Hematopoietic multipotent progenitor cell treated with erythropoietin and hydrocortisone succinate and interleukin-3 and kit ligand, for 17 days (in vitro differentiated cells): ENCODE measurements at regions not wholly inside any gene's neighbourhood (a gene's known extent, or its start where the extent isn't known, plus 50 kb on each side); places are given as distances from the start of the nearest gene placed in this dataset.
"Not testable (repeated sequence)": the region's sequence is repeated elsewhere in the genome, so short reads cannot be mapped to it uniquely, and the experiment has no call there.

Experiments
- DNase-seq: peaks from one replicate; pipeline ENCODE4 v3.0.0-alpha.2; 2015; ENCODE audit warnings: low spot score

DNA sequence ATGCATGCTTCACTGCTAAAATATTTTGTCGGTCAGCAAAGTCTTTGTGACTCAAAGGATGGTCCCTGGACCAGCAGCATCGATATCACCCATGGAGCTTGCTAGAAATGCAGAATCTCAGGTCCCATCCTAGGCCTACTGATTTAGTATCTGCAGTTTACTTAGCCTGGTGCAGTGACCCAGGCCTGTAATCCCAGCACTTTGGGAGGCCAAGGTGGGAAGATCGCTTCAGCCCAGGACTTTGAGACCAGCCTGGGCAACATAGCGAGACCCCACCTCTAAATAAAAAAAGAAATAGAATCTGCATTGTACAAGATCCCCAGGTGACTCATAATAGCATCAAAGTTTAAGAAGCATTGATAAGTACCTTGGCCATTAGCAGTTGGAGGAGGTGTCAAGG, 248.7 kb downstream of the CD83 start:
- DNase-seq, result no peak

DNA sequence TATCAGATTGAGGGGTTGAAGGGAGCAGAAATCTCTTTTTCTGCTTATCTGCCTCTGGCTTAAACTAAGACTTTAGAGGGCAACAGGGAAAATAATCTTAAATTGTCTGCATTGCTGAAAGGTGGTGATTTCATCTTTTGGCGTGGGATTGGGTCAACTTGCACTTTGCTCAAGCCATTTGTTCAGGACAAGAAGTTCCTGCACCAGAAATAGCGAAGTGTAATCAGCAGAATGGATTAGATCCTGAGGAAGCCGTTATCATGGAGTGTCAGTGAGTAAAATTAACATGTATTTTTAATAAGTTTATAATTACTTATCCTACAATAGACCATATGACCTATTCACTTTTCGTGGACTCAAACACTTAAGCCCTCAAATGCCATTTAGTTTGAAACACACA, 249.3 kb downstream of the CD83 start:
- no peak for DNase-seq

DNA sequence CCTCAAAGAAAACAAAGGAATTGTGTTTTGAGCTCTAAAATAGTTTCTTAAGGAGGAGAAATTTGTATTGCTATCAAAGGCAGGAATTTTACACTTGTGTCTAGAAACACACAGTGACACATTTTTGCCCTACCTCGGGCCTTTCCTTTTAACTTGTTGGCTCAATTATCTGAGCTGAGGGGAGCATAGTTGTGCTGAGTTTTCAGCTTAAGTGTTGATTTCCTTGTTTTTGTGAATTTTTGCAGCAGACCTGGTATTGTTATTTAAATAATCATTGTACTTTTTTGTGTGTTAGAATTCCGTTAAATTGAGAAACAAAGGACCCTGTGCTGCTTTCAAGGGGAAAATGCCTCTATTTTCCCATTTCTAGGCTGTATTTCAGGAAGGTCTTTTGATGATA, 249.7 kb downstream of the CD83 start:
- DNase-seq, result no peak

DNA sequence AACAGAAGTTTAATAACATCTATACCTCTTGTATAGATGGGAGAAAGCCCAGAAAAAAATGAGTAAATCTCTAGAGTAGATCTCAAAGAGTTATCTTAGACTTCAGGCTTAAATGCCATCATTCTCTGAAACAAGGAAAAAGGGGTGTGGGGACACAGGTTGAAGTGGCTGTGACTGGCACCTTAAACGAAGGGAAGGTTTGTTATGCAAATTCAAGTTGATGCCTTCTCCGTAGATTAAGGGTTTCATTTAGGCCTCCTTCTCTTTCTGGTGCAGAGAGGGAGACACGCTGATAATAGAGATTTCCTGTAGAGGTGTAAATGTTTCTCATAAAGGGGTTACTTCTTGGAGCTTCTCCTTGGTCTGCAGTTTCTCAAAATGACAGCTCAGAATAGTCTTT, 252.1 kb downstream of the CD83 start:
- DNase-seq, result no peak

DNA sequence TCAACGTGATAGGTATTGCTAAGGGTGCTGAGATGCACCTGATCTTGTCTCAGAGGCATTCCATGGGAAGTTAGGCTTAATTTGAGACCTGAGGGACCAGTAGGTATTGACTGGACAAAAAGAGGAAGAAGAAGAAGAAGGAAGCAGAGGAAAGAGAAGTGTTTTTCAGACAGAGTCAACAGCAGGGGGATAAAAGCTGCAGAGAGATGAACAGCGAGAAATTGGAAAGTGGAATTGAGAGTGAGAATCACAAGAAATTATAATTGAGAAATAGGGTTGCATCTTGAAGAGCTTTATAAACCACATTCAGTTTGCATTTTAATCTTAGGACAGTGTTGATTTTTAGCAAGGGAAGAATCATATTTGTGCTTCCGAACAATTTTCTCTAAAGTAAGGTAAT, 254.0 kb downstream of the CD83 start:
- DNase-seq, result no peak

DNA sequence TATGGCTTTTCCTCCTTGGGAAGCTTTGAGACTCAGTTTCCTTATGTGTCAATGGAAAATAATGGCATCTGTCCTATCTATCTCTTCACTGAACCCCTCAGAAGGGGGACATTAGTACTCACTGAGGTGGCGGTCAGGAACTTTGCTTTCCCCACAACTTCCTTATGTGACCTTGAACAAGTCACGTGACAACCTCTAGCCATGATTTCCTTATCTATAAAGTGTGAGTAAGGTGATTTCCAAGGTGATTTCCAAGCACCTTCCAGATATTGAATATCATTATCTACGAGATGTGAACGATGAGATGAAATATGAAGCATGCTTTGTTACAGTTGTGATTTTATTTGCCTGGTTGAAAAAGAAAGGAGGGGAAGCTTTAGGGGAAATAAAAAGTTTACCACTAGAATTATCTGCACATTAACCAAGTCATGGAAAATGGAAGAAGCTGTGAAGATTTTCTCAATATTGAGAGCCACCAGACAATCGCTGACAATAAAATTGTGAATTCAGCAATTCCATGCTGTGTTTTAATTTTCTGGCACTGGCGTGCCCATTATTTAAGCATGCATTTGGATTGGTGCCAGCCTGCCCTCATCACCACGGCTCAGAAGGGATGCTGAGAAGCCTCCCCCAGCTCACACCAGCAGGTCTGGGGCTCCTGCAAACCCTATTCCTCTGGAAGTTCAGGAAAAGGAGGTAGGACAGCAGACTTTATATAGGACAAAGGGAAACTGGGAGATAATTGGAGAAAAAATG, 255.3 kb downstream of the CD83 start:
- no peak for DNase-seq

DNA sequence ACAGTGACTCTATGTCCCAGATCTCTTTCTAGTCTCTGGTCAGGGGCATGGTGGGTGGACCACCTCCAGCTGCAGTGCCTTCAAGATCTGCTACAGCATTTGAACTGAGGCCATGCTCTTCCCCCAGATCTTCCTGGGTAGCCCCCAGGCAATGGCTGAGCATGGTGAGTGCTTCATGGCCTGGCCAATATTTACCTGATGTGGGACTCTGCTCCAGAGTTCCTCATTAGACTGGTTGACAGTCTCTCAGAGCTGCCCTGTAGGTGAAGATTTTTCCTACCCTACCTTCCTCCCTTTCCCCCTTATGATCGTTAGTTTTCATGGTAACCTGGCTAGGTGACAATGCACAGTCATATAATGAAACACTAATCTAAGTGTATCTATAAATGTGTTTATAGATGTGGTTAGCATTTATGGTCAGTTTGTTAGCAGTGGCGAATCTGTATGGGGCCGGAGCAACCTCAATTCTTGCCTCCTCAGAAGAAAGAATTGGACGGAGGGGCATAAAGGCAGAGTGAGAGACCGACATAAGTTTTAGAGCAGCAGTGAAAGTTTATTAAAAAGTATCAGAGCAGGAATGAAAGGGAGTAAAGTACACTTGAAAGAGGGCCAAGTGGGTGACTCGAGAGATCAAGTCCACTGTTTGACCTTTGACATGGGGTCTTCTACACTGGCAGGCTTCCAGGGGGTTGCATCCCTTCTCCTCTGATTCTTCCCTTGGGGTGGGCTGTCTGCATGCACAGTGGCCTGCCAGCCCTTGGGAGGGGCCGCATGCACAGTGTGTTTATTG, 256.3 kb downstream of the CD83 start:
- DNase-seq, result no peak

DNA sequence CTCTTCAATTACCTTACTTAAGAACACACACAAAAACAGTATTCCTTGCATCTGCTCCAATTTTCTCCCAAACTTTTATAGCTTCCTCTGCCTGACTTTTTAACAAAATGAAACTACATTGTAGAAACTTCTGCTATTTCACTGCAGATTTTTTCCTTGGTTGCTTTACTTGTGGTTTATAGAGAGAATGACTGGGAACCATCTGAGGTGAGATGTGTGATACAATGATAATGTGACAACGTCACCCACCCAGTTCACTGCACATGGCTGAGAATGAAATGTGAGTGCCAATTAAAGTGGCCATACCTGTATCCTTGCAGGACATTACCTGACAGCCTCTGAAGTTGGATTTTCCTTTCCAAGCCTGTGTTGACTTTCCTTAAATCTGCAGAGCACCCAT, 258.4 kb downstream of the CD83 start:
- no peak for DNase-seq

DNA sequence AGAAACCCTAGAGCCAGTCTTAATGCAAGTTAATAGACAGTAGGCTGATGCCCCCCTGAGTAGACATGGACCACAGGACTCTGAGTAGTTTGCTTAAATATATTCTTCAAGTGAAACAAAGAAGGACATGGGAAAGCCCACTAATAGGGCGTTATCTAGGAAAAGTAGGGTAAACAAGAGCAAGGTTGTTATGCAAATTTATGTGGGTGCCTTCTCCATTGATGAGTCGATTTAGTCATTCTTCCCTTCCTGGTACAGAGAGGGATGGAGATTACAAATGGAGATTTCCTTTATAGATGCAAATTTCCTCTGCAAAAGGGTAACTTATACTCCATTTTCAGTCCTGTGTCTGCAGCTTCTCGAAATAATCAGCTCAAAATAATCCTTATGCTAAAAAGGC, 262.0 kb downstream of the CD83 start:
- DNase-seq, result no peak

DNA sequence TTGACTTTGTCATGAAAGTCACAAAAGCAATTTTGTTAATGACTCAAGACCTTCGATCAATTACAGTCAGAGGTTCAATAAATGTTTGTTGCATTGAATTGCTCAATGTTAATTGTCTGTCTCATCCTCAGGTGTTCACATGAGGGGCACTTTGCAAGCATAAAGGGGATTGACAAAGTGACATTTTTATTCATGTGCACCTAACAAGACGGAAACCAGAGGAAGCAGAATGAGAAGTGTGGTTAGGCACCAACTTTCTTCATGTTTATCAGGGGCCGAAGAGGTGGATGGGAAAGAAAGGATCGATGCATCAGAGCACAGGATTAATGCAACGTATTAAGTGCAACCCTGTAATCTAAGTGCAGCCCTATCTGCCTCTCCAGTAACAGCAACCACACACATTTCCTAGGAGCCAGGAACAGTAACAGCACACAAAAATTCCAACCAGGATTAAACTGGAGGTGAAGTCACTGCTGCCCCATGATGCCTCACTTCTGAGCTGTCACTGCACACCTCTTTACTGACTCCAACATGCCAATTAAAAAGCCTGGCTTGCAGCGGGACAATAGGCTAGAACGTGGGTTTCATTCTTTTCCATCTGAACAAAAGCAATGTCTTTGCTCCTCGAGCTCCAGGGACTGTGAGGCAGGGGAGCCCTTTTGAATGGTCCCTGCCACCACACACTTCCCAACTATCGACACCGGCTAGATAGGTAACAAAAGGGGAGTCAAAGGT, 262.7 kb downstream of the CD83 start:
- DNase-seq, result no peak

DNA sequence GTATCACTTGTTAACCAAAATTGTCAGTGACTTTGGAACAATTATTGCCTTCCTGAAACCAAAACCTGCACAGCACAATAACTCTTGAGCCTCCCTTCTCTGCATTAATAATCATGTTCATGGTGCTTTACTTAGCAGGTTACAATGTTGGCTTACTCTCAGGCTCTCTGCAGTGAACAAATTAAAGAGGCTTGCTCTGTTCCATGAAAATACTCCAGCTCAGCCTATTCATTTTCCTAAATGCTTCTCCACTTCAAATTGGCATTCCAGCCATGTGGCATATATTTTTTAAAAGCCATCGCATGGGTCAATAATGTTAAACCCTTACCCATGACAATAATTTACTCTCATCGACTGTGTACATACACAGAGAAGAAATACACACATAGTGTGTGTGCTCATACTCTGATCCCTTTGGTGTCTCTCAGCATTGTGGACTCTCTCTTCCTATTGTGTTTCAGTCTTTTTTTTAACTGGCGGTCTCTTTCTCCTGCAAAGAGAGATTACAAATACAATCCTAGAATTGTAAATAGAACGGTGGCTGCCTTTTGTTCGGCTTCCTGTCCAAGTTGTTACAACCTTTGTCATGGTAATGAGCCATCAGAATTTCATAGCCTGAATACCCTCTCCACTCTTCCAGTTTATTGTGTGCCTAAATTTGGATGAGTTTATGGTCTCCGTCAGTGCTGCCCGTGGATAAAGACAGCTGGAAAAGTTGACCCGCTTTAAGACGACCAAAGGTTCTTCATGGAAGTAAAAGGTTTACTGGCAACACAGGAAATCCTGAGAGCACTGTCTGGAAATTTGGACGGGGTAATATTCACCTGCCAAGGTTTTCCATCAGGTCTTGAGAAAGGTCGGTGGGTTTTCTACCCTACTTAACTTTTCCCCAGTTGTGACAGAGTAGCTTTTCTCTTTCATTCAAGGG, 263.6 kb downstream of the CD83 start:
- DNase-seq, result no peak

DNA sequence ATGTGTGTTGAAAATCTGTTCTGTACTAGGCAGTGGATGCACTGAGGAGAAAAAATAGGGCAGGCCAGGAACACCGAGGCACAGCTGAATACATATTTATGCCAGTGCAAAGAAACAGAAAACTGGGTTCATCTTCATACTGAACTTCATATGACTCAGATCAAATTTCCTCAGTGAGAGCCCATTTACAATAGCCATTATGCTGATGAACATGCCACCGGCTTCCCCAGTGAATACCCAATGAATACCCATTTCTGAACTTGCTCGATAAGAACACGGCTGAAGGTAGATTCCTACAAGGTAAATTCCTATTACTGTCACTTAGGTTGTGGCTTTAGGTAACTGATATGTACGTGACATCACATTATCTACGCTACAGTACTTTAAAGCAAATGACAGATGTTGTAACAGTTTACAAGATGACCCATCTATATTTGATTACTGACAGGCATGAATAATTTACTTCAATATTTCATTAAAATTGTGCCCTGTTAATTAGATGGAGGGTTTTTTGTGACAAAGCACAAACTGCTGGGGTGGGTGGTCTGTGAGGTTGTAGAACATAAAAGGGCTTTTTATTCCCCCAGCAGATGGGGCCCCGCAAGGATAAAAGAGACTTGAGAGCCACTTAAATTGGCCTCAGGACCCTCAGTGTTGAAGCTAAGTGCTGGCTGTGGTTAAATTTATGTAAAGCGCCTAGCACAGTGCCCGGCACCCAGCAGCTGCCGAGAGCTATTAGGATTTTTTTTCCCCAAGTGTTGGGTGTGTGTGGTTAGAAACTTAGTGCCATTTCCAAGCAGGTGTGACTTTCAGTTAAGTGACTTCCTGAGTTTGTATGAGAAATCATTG, 264.5 kb downstream of the CD83 start:
- DNase-seq, result no peak

DNA sequence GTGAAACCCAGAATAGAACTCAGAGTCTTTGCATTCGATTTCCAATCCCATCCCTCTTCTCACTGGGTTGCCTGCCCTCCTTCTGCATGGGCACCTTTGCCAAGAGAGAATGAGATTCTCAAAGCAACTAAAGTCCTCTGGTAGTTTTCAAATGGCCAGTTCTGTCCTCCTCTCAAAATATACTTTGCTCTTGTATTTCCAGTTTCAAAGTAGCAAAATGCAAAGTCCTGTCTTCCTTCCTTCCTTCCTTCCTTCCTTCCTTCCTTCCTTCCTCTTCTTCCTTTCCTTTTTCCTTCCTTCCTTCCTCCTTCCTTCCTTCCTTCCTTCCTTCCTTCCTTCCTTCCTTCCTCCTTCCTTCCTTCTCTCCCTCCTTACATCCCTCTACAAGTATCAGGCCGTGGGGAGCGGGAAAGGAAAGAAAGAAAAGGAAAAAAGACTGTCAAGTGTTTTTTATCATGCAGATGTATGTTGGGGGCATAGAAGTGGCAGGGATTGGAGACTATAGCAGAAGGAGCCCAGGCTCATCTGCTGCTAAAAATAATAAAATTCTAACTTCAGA, 265.2 kb downstream of the CD83 start:
- no peak for DNase-seq

DNA sequence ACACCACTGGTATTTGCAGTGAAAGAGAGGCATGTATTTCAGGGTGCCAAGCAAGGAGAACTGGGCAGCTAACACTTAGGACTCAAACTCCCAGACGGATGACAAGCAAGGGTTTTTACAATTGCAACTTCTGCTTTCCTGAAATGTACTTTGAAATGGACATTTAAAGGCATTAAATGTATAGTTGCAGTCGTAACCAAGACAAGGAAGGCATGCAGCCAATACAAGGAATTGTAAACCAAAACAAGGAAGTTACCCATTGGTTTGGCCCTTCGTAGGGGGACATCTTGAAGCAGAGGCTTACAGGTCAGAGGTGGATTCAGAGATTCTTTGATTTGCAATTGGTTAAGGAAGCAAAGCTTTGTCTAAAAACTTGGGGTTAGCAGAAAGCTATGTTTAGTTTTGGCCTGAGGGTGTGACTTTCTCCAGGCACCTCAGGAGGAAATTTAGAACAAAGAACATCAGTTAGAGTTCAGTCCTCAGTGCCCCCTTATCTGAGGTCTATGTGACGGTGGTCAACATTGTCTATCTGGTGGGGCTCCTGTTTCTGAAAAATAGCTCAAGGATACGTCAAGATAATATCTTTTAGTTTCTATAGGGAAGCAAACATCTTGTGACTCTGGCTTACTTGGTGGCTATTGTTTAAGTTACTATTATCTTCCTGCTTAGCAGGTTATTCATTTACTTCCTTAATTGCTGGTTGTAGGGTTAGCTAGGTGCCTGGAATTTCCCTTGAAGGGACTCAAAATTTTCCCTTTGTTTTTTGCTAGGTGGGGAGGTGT, 266.0 kb downstream of the CD83 start:
- DNase-seq, result no peak

DNA sequence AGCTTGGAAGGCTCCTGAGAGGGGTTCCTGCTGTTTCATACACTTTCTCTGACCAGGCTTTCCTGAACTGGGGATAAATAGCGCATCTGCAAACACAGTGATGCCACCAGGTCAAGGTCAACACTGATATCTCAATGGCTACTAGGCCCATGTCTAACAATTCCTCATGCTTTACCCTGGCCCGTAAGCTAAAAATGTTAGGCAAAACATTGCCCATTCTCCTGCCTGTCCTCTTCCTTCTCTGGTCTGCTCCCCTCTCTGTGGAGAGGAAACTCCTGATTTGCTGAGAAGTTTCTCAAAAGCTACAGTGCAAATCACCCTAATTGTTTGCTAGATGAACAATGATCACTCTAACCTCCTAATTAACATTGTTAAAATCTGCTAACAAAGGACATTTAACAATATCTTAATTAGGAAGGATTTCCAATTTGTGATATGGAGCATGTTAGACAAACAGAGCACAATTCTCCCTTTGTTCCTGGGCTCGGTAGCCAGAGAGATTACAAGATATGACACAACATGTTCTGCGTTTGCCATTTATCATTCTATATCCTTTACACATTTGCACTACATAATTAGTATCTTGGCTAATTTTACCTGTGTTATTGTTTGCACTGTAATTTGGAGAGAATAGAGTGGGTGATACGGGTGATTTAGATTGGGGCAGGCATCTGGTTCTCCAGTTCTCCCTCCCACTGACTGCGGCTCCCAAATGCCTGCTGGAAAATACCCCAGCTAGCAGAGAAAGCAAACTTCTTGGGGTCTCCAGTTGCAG, 266.8 kb downstream of the CD83 start:
- no peak for DNase-seq

DNA sequence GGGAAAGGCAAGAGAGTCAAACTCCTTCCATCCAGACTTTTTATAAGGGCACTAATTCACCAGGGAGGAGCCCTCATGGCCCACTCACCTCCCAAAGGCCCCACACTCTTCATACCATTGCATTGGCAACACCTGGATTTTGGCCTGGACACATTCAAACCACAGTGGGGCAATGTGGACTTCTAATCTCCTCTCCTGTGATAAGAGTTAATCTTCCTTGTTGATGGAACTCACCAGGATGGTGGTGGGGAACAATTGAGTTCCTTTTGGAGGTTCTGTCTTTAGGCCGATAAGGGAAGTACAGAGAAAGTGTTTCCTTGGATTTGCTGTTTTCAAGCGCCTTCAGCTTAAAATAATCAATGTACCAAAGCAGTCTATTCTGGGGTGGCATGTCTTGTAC, 268.7 kb downstream of the CD83 start:
- DNase-seq, result no peak

DNA sequence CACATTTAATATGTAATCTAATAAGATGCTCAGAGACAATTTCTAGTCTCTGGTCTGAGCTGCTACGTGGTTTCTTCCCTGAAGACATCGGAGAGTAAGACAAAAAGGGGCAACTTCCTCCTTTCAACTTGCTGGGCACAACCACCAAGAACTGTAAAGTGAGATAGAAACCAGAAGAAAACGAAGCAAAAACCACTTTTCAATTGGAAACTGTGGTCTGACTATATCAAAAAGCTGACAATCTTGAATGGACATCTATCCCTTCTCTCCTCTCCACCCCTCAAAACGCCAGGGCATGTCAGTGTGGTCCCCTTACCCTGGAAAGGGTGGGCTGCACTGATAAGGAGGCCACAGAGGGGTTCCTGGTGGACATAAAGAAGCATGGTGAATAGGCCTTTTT, 269.1 kb downstream of the CD83 start:
- DNase-seq, result no peak

DNA sequence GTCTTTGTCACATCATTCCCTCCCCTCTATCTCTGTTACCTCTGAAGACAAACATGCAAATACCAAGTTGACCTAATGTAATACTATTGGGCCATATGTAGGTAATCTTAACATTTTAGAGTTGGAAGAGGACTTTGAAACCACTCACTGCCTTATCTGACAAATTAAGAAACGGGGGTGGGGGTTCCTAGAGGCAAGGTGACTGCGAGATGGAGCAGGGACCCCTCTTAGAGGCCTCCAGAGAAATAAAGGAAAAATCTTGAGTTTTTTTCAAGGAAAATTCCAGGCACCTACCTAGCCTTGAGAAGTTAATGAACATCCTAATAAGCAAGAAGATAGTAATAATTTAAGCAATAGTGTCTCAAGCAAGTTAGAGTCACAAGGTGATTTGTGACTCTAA, 270.8 kb downstream of the CD83 start:
- DNase-seq, result no peak

DNA sequence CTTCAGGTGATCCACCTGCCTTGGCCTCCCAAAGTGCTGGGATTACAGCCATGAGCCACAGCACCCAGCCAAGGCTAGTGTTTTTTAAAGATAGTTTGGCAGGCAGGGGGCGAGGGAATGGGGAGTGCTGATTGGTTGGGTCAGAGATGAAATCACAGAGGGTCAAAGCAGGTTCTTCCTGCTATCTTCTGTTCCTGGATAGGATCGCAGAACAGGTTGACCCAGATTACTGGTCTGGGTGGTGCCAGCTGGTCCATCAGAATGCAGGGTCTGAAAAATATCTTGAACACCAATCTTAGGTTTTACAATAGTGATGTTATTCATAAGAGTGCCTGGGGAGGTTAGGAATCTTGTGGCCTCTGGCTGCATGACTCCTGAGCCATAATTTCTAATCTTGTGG, 272.2 kb downstream of the CD83 start:
- DNase-seq, result not testable (repeated sequence)
